Activated naive CD8-positive, alpha-beta T cell treated with anti-CD3 and anti-CD28 coated beads, Interleukin-2, amount 50 U/mL, for 24 hours (primary cell): ENCODE measurements at regions not wholly inside any gene's neighbourhood (a gene's known extent, or its start where the extent isn't known, plus 50 kb on each side); places are given as distances from the start of the nearest gene placed in this dataset.

Source experiments
- ATAC-seq: fragments of 150-1000 bp; cut with Tn5 transposase; one replicate; pipeline ENCODE4 v1.10.0; 2021
- DNase-seq: peaks from one replicate; pipeline ENCODE4 v3.0.0; 2021
- H3K27ac Mint-ChIP-seq: one replicate; pipeline ENCODE4 v1.8.0; 2021; ENCODE audit warnings: mild to moderate bottlenecking, mixed read lengths
- H3K27me3 Mint-ChIP-seq: one replicate; pipeline ENCODE4 v1.8.0; 2021; ENCODE audit warnings: mixed read lengths
- H3K36me3 Mint-ChIP-seq: one replicate; pipeline ENCODE4 v1.8.0; 2021; ENCODE audit warnings: low read depth, mixed read lengths
- H3K4me1 Mint-ChIP-seq: one replicate; pipeline ENCODE4 v1.8.0; 2021; ENCODE audit warnings: mixed read lengths
- H3K4me3 Mint-ChIP-seq: one replicate; pipeline ENCODE4 v1.8.0; 2021; ENCODE audit warnings: mild to moderate bottlenecking, moderate library complexity, mixed read lengths
- H3K9me3 Mint-ChIP-seq: one replicate; pipeline ENCODE4 v1.8.0; 2021; ENCODE audit warnings: mixed read lengths

DNA sequence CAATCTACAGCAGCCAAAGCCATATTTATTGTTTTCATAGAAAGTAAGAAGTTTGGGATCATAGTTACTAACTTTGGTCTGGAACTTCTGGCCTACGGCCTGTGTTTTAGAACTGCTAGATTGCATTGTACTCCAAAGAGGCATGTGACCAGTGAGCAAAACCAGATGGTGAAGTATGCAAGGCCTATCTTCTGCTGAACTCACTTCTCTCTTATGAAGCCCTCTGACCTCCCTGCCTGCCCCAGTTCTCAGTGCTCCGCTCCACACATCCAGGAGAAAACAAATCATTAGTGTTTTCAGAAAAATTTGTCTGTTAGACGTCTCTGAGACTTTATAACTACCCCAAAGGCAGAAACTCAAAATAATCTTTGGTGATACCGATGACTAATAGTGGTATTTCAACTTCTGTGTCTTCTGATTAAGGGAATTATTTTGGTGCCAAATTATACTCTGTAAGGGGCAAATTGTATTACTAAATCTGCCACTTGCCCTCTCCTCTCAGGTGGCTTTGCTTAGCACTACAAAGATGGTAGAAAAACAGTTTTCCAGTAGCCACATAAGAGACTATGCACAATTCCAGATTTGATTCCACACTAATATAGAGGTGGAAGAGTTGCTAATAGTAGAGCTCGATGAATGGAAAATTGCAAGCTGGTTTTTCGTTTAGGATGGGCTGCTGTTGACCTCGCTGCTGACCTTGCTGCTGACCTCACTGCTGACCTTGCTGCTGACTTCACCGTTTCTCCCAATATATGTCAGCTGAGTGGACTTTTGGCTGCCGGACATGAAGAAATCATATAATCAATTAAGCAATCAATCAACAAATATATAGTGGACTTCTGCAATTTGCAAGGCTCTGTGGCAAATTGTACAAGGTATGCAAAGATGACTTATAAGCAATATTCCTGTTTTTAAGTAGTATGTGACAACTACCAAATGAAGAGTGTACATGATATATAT, 147.5 kb downstream of the KITLG start:
- H3K27me3 Mint-ChIP-seq: no peaks in the 10 kb centered on the region
- ATAC-seq: no peak
- H3K9me3 Mint-ChIP-seq: peaks cover 4% of the 10 kb centered on the region
- no peak overlapping the region for H3K4me3 Mint-ChIP-seq
- no peak for DNase-seq
- no peaks in the 10 kb centered on the region for H3K36me3 Mint-ChIP-seq
- no peak overlapping the region for H3K27ac Mint-ChIP-seq
- no peaks in the 10 kb centered on the region for H3K4me1 Mint-ChIP-seq

GRCh38 chr12:88433997-88434703, 146.1 kb downstream of the KITLG start:
- H3K4me3 Mint-ChIP-seq: no peak overlapping the region
- DNase-seq (no peak), ATAC-seq (no peak)
- H3K9me3 Mint-ChIP-seq: peaks cover 2% of the 10 kb centered on the region
- no peaks in the 10 kb centered on the region for H3K27me3 Mint-ChIP-seq
- no peak overlapping the region for H3K27ac Mint-ChIP-seq
- no peaks in the 10 kb centered on the region for H3K36me3 Mint-ChIP-seq
- no peaks in the 10 kb centered on the region for H3K4me1 Mint-ChIP-seq

DNA sequence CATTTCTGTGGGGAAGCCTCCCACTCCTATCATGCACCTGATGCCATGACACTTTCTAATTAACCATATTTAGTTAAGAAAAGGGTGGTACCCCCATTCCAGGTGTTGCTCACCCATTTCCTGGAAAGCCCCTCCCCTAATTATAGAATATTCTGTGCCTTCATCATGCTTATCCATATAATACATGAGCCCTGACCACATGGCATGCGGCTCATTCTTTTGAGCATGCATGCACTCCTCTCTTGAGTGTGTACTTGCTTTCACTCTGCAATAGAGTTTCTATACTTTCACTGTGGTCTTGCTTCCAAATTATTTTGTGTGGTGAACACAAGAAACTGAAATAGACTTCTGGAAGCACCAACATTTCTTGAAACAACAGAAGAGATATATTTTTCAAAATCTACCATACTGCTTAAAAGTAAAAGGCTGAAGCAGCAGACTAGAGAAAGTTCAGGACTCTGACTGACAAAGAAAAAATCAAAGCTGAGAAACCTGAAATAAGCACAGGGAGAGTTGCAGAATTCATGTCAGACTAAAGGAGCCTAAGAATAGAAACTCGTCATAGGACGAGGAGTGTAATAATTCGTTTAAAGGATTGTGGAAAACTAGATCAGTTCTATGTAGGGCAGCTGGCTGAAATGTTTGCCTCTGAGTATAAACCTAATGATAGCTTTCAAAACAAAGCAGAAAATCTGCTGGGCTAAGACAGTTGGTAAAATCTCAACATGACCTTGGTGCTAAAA, 144.8 kb downstream of the KITLG start:
- Mint-ChIP-seq H3K4me3 (no peak overlapping the region), H3K27ac (no peak overlapping the region), H3K9me3 (no peaks in the 10 kb centered on the region), H3K27me3 (no peaks in the 10 kb centered on the region), H3K4me1 (no peaks in the 10 kb centered on the region), H3K36me3 (no peaks in the 10 kb centered on the region)
- no peak for ATAC-seq
- no peak for DNase-seq

DNA sequence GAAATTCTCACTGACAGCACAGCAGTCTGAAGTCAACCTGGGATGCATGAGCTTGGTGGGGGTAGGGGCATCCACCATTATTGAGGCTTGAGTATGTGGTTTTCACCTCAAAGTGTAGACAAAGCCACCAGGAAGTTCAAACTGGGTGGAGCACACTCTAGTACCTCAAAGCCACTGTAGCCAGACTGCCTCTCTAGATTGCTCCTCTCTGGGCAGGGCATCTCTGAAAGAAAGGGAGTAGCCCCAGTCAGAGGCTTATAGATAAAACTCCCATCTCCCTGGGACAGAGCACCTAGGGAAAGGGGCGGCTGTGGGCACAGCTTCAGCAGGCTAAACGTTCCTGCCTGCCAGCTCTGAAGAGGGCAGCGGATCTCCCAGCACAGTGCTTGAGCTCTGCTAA, 143.0 kb downstream of the KITLG start:
- ATAC-seq (no peak), DNase-seq (no peak)
- Mint-ChIP-seq H3K27ac (no peak overlapping the region), H3K4me3 (no peak overlapping the region), H3K27me3 (no peaks in the 10 kb centered on the region), H3K9me3 (no peaks in the 10 kb centered on the region), H3K4me1 (no peaks in the 10 kb centered on the region), H3K36me3 (no peaks in the 10 kb centered on the region)
